PC-9 (cell line): ENCODE measurements at regions not wholly inside any gene's neighbourhood (a gene's known extent, or its start where the extent isn't known, plus 50 kb on each side); places are given as distances from the start of the nearest gene placed in this dataset.

ENCODE experiments used
- BruUV-seq: library from RNA; stranded (reverse); fragments of 400-500 nt; replicated peaks from 2 replicates; lab custom pipeline; 2021; lab: Mats Ljungman, UMichigan
- CTCF ChIA-PET: fragments of 300-600 bp; sonication (Branson Sonifier 250); formaldehyde crosslinking; loops from one replicate; lab custom pipeline; 2022; ENCODE audit warnings: antibody characterized with exemption; lab: Charles Lee
- POLR2A ChIA-PET: fragments of 300-600 bp; sonication (Branson Sonifier 250); formaldehyde crosslinking; loops from one replicate; lab custom pipeline; 2022; ENCODE audit warnings: antibody characterized with exemption; ENCODE audit not compliant: unreplicated experiment; lab: Charles Lee
- DNase-seq, 2 experiments: peaks; one replicate each; pipeline versions ENCODE4 v3.0.0 to v3.0.0-alpha.2; 2015 to 2022; ENCODE audit warnings: mixed read lengths in 1 of 2
- H2AFZ ChIP-seq: fragments of 200-600 bp; sonication (generic); 2 replicates; pipeline ENCODE4 v1.8.1; 2017; ENCODE audit warnings: antibody characterized with exemption
- H3F3A ChIP-seq: fragments of 200-600 bp; sonication (generic); 2 replicates; pipeline ENCODE4 v1.8.1; 2017; ENCODE audit warnings: antibody characterized with exemption, mild to moderate bottlenecking, low read depth; ENCODE audit not compliant: insufficient read depth
- H3K27ac ChIP-seq: fragments of 200-600 bp; sonication (generic); 2 replicates; pipeline ENCODE4 v1.6.1; 2016; ENCODE audit warnings: mixed run types
- H3K27me3 ChIP-seq: fragments of 200-600 bp; sonication (generic); 2 replicates; pipeline ENCODE4 v1.6.1; 2016; ENCODE audit warnings: low read depth, mixed run types; ENCODE audit not compliant: insufficient read depth
- H3K36me3 ChIP-seq: fragments of 200-600 bp; sonication (generic); 2 replicates; pipeline ENCODE4 v1.6.1; 2016; ENCODE audit warnings: low read depth, mixed run types
- H3K4me1 ChIP-seq: fragments of 200-600 bp; sonication (generic); replicated peaks from 2 replicates; pipeline ENCODE4 v1.6.1; 2016; ENCODE audit warnings: mixed run types; ENCODE audit not compliant: insufficient read depth
- H3K4me2 ChIP-seq: fragments of 200-600 bp; sonication (generic); 2 replicates; pipeline ENCODE4 v1.6.1; 2017; ENCODE audit warnings: mixed run types
- H3K4me3 ChIP-seq: fragments of 200-600 bp; sonication (generic); 2 replicates; pipeline ENCODE4 v1.6.1; 2016; ENCODE audit warnings: mixed run types
- H3K79me2 ChIP-seq: fragments of 200-600 bp; sonication (generic); 2 replicates; pipeline ENCODE4 v1.6.1; 2017; ENCODE audit warnings: low read depth, mixed run types
- H3K9me2 ChIP-seq: fragments of 200-600 bp; sonication (generic); 2 replicates; pipeline ENCODE4 v1.8.1; 2017; ENCODE audit warnings: mild to moderate bottlenecking; ENCODE audit not compliant: insufficient read depth
- H3K9me3 ChIP-seq: fragments of 200-600 bp; sonication (generic); 2 replicates; pipeline ENCODE4 v1.8.1; 2016; ENCODE audit warnings: low read depth; ENCODE audit not compliant: insufficient read depth
- H4K20me1 ChIP-seq: fragments of 200-600 bp; sonication (generic); 2 replicates; pipeline ENCODE4 v1.8.1; 2017; ENCODE audit not compliant: insufficient read depth
- CTCF ChIP-seq: fragments of 200-600 bp; sonication (generic); conservative IDR thresholded peaks from 2 replicates; pipeline ENCODE4 v1.6.1; 2017; ENCODE audit warnings: mixed run types, antibody characterized with exemption, mild to moderate bottlenecking, moderate library complexity
- EZH2 ChIP-seq: fragments of 200-600 bp; sonication (generic); IDR thresholded peaks from 2 replicates; pipeline ENCODE4 v1.8.0; 2017; ENCODE audit warnings: antibody characterized with exemption, low read depth
- intact Hi-C: fragments of 100-400 bp; cut with micrococcal nuclease; formaldehyde crosslinking; loops from one replicate; pipeline ENCODE4 v1.10.0; 2022; ENCODE audit not compliant: unreplicated experiment

- intact Hi-C loops = no loop called here
- TF ChIP-seq EZH2 = no peak
- TF ChIP-seq CTCF = no peak
- ChIA-PET CTCF (no interaction called here), POLR2A (no interaction called here)
- DNase-seq = no peak
- Histone ChIP-seq H3K27me3 (no peaks in the 10 kb centered on the region), H3K9me3 (no peaks in the 10 kb centered on the region), H3K9me2 (no peaks in the 10 kb centered on the region), H3K79me2 (no peaks in the 10 kb centered on the region), H3K4me3 (no peak overlapping the region), H3F3A (no peaks in the 10 kb centered on the region), H3K4me2 (no peak overlapping the region), H2AFZ (no peak overlapping the region), H3K36me3 (no peaks in the 10 kb centered on the region), H3K4me1 (no peaks in the 10 kb centered on the region), H3K27ac (no peak overlapping the region), H4K20me1 (no peaks in the 10 kb centered on the region)
- no TSS peak for BruUV-seq
Observed at GRCh38 chr13:55190996-55191395, 1949.7 kb upstream of the PRR20A start.

GRCh38 chr13:55199134-55199533 lies 1941.6 kb upstream of the PRR20A start:
- no peaks in the 10 kb centered on the region for H3K36me3 ChIP-seq
- H3K9me2 ChIP-seq = no peaks in the 10 kb centered on the region
- no peak overlapping the region for H3K4me3 ChIP-seq
- H3K27ac ChIP-seq = no peak overlapping the region
- no peak overlapping the region for H3K4me2 ChIP-seq
- H3F3A ChIP-seq = no peaks in the 10 kb centered on the region
- H4K20me1 ChIP-seq = no peaks in the 10 kb centered on the region
- BruUV-seq = no TSS peak
- no peaks in the 10 kb centered on the region for H3K79me2 ChIP-seq
- intact Hi-C loops = no loop called here
- H3K27me3 ChIP-seq = no peaks in the 10 kb centered on the region
- H2AFZ ChIP-seq = no peak overlapping the region
- H3K4me1 ChIP-seq = no peaks in the 10 kb centered on the region
- ChIA-PET CTCF (no interaction called here), POLR2A (no interaction called here)
- DNase-seq = no peak
- no peak; the same call in 1 of the 2 replicates for TF ChIP-seq CTCF
- TF ChIP-seq EZH2 = no peak
- H3K9me3 ChIP-seq = no peaks in the 10 kb centered on the region

GRCh38 chr13:55214841-55215345 lies 1925.8 kb upstream of the PRR20A start:
- Histone ChIP-seq H3K79me2 (no peaks in the 10 kb centered on the region), H4K20me1 (no peaks in the 10 kb centered on the region), H2AFZ (no peak overlapping the region), H3K4me3 (no peak overlapping the region), H3K4me2 (no peak overlapping the region), H3K4me1 (no peaks in the 10 kb centered on the region), H3K9me2 (no peaks in the 10 kb centered on the region), H3K27me3 (no peaks in the 10 kb centered on the region), H3K9me3 (no peaks in the 10 kb centered on the region), H3K36me3 (no peaks in the 10 kb centered on the region), H3K27ac (no peak overlapping the region), H3F3A (no peaks in the 10 kb centered on the region)
- intact Hi-C loops = no loop called here
- CTCF ChIA-PET = no interaction called here
- no TSS peak for BruUV-seq
- no peak for TF ChIP-seq CTCF
- no peak for DNase-seq
- POLR2A ChIA-PET = interaction anchor here (0.6 kb wide), 1 partner anchor 221 kb away, joined by 3 read pairs; no protein-coding TSS in a partner anchor
